22Rv1 (cell line): ENCODE measurements at regions not wholly inside any gene's neighbourhood (a gene's known extent, or its start where the extent isn't known, plus 50 kb on each side); places are given as distances from the start of the nearest gene placed in this dataset.

Experiments
- CTCF ChIP-seq: fragments of 450-650 bp; IDR thresholded peaks from 2 replicates; pipeline ENCODE4 v1.5.1; 2017; ENCODE audit warnings: mild to moderate bottlenecking
- ZFX ChIP-seq: fragments of 450-650 bp; IDR thresholded peaks from 2 replicates; pipeline ENCODE4 v1.6.1; 2017; ENCODE audit warnings: antibody characterized with exemption, borderline replicate concordance

- TF ChIP-seq CTCF (no peak), ZFX (no peak)
Observed at GRCh38 chr6:100161782-100162365, 167.9 kb upstream of the MCHR2 start.
